NCI-H1417 treated with DMSO at 0.1 percent for 48 hours (cell line): ENCODE measurements at regions not wholly inside any gene's neighbourhood (a gene's known extent, or its start where the extent isn't known, plus 50 kb on each side); places are given as distances from the start of the nearest gene placed in this dataset.
"Not testable (repeated sequence)": the region's sequence is repeated elsewhere in the genome, so short reads cannot be mapped to it uniquely, and the experiment has no call there.

Experiments
- DNase-seq: peaks from one replicate; lab custom pipeline; 2025; lab: John Stamatoyannopoulos, UW

DNA sequence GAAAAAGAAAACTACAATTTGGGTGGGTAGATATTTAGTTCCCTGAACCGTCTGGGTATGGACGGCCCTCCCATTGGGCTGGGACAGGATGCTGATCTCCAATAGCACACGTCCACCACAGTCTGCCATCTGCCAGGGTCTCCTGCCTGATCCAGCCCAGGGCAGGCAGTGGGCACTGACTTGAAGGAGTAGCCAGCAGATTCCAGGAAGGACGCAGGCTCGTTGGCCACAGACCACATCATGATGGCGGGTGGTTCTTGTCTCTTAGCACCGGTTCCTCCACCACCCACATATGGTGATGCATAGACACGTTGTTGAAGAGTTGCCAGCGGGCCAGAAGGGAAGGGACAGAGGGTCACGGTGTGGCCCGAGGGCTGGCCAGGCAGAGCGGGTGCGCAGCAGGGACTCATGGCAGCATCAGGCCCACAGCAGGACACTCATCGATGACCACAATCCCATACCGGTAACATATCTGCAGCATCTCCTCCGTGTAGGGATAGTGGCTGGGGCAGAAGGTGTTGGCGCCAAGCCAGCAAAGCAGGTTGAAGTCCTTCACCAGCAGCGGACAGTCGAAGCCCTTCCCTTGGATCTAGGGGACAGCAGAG is 155.8 kb upstream of the FAM174A start:
- DNase-seq: not testable (repeated sequence)

GRCh38 chr5:100364757-100365478 is 170.3 kb upstream of the FAM174A start:
- not testable (repeated sequence) for DNase-seq

DNA sequence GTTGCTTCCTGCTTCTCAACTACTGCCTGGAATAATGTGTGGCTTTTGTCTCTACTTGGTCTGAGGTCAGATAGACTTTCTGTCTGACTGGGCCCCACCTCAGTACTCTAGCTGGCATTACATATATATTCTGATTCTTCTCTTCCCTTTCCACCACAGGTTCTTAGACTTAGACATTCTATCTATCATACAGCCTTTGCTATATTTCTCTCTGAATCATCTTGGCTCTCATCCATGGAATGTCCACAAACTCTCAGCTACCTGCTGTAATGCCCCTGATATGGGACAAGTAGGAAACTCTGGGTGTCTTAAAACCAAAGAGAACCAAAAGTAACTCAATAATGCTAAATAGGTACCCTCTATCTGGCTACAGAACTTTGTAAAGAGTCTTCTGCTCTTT is 170.8 kb upstream of the FAM174A start:
- DNase-seq: not testable (repeated sequence)

DNA sequence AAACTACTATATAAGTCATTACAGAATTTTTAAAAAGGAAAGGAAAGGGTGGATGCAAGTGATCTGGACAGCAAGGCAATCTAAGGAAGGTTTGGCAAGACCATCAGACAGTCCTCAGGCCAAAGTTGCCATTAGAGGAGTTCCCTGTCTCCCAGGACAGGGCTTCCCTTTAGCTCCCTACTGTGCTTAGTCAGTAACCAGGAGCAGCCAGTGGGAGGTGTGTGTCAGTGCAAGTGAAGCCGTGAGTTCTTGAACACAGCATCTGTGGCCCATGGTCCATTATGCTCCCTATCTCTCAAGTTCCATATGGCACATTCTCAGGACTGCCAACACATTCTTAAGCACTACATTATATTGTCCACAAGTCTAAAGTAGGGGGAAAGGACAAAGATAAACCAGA is 175.2 kb upstream of the FAM174A start:
- not testable (repeated sequence) for DNase-seq

DNA sequence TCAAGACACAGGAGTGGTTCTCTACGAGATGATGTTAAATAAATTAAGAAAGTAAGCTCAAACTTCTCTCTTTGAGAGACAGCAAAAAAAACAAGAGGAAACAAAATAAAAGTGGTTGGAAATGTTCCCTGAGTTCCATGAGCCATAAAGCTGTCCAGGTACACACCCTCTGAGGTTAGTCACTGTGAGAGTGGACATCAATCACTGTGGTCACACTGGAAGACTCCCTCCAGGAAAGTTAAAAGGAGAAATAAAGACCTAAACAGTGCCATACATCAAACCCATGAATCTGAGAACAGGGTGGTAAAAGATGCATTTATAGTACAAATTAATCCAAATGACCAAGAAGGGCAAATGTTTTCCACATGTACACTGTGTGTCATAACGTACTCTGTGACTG is 188.9 kb upstream of the FAM174A start:
- DNase-seq: not testable (repeated sequence)

- DNase-seq: not testable (repeated sequence)
Measured at GRCh38 chr5:100341485-100341884, 193.7 kb upstream of the FAM174A start.

GRCh38 chr5:100322483-100322882 is 212.7 kb upstream of the FAM174A start:
- no peak for DNase-seq

DNA sequence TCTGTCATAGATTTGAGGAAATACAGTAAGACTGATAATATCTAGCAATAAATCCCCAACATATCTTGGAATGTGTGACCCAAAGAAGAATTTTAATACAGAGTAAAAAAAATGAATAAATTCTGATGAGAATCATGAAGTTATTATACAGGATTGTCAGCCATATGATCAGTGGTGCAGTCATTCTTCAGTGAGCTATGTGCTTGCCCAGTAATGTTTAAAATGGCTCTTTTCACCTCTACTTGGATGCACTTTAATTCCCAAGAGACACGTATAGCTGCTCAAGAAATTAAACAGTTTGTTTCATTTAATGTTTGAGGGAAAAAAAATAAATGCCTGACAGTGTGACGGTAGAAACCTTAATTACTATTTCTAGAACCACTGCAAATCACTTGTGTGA is 215.3 kb upstream of the FAM174A start:
- DNase-seq: no peak

DNA sequence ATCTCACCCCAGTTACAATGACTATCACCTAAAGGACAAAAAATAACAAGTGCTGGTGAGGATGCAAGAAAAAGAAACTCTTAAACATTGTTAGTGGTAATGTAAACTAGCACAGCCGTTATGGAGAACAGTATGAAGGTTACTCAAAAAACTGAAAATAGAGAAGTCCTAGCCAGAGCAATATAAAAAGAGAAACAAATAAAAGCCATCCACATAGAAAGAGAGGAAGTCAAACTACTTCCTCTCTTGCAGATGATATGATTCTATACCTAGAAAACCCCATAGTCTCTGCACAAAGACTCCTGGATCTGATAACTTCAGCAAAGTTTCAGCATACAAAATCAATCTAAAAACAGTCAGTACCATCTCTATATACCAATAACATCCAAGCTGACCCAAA is 221.5 kb upstream of the FAM174A start:
- DNase-seq: no peak

DNA sequence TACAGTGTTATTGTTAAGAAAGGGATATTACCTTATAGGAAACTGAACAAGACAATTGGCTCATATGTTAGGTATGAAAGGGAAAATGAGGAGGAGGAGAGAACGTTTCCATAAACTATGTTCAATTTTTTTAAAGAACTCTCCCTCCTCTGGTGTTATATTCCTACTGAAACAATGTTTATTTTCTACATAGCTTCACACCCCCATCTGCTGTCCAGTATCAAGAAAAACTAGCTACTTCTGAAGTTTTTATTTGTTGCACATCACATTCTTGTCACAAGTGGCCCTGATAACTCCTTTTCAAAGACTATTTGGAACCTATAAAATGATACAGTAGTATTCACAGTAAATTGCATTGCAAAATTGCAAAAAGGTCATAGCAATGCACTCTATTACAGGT is 223.4 kb upstream of the FAM174A start:
- no peak for DNase-seq

DNA sequence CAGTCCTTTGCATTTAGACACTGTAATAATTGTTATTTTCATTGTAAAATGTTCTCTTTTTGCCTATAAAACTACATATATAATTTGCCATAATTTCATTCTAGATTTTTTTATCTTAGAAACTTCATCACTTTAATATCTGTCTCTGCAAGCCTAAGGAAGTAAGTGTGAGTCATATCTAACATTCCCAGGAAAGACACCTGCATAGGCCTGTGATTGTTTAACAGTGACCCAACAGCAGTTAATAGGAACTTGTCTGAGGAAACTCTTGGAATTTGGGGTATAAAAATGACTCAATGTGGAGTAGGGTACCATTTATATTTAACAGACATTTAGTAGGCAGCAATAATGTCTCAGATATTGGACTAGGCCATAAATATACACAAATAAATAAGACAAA is 229.2 kb upstream of the FAM174A start:
- DNase-seq: no peak

DNA sequence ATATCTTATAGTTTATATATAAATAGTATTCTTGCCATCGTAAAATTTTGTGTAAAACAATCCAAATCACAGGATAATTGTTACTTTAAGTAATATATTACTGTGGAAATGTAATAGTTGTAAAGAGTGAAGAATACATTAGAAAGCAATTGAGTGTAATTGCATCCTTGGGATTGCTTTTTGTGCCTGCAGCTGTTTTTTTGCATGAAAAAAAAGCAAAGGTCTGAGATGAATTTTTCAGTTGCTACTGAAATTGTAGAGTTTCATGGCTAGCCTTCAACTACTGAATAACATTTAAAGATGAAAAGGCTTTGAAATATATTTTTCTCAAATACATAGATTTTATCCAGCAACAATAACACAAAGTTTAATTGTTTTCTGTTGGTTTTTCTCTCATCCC is 232.0 kb upstream of the FAM174A start:
- DNase-seq: no peak

- no peak for DNase-seq
Measured at GRCh38 chr5:100299261-100299660, 235.9 kb upstream of the FAM174A start.

DNA sequence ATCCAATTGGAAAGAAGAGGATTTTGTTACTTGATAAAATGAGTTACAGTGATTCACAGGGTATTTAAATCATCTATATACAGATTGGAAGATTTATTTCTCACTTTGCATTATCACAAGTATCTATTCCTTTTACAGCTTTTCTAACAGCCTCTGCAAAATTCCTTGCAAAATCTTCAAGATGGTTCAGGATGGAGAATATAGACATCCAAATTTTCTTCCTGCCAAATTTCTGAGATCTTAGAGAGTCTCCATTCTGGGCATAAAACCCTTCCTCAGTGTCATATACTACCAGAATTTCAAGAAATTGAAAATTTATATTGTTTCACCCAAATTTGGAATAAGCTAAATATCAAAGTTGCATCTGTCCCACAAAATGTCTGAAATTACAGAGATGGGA is 259.1 kb upstream of the FAM174A start:
- DNase-seq: no peak

GRCh38 chr5:100275631-100276030 is 259.5 kb upstream of the FAM174A start:
- DNase-seq: no peak

GRCh38 chr5:100273846-100274580 is 261.2 kb upstream of the FAM174A start:
- no peak for DNase-seq

DNA sequence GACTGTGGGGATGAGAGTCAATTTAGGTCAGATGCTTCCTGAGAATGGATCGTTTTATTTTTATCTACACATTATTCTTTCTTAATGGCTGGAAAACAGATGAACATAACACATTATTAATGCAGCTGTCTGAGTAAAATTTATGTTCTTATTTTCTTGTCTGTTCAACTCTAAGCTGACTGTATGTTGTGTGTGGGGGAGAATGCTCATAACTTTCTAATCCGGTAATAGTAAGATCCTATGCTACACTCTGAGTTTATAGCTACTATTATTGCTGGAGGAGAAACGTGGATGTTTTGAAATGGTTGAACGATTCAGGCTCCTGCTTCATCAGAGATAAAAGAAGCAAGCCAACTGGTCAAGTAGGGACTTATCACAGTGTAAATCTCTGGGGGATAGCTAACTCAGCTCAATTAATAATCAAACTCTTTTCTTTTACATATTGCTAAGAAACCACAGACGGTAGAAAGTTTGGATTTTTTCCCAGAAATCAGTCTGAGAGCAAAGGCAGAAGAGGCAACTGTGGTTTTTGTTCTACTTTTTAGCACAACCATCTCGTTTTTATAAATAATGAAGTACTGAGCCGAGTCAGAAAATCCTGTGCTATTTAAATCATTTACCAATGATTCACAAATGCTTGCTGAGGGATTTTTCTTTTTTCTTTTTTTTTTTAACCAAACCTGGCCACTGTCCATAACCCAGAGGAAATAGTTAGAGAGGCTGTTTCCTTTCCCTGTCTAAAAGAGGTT is 265.0 kb upstream of the FAM174A start:
- no peak for DNase-seq

DNA sequence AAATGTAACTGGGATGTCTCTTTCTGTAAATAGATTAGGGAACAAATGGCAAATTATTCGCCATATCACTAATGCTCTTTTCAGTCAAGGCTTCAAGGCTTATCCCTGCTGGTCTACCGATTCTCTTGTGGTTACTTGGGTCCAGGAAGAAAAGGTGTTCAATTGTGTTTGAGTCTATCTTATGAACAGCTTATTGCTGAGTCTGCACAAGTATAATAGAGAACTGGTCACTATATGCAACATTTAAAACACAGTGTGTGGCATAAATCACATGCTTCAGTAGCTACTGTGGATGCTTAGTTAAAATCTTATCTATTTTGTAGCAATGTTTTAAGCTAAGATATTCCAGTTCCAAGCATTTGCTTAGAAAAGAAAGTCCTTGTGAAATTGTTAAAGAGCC is 274.2 kb upstream of the FAM174A start:
- DNase-seq: no peak

DNA sequence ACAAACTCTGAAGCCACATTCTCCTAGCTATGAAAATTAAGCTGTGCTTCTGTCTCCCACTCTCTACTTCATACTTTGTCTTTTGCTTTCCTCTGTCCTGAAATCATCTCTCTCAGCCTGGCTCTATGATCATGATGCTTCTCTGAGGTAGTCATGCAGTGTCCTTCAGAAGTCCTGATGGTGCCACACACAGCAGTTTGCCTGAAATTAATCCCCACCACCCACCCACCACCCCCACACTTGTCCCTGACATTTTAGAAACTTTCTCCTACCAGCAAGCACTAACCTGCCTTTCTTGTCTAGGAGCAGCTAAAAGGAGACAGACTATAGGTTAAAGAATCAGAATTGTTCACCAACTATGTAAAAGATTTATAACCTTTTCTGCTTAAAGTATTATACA is 282.2 kb upstream of the FAM174A start:
- no peak for DNase-seq

DNA sequence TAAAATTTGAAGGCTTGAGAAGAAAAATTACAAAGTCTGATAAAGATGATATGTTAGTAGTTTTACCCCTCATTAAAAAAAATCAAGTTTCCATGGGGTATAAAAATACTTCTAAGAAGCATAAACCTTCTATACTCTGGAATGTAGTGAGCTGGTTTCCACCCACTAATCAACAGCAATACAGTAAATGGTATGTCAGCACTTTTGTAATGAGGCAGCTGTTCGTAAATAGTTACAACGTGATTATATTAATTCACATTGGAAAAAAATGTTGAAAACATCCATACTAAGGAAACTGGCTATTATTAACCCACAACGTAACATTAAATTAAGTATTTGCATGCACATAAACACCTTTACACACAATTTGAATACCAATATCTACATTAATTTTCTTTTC is 283.1 kb upstream of the FAM174A start:
- no peak for DNase-seq

DNA sequence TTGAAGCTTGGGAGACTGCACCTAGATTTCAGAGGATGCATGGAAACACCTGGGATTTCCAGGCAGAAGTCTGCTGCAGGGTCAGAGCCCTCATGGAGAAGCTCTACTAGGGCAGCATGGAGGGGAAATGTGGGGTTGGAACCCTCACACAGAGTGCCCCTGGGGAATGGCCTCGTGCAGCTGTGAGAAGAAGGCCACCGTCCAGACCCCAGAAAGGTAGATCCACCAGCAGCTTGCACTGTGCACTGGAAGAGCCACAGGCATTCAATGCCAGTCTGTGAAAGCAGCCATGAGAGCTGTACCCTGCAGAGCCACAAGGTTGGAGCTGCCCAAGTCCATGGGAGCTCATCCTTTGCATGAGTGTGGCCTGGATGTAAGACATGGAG is 285.3 kb upstream of the FAM174A start:
- no peak for DNase-seq

GRCh38 chr5:100249211-100249883 is 285.8 kb upstream of the FAM174A start:
- DNase-seq: no peak
